Ishikawa (cell line): ENCODE measurements at regions not wholly inside any gene's neighbourhood (a gene's known extent, or its start where the extent isn't known, plus 50 kb on each side); places are given as distances from the start of the nearest gene placed in this dataset.

Experiments used
- CEBPB ChIP-seq: IDR thresholded peaks from 2 replicates; pipeline ENCODE4 v1.6.1; 2012
- CREB1 ChIP-seq: IDR thresholded peaks from 2 replicates; pipeline ENCODE4 v1.6.1; 2012; ENCODE audit warnings: low read depth
- EGR1 ChIP-seq: IDR thresholded peaks from 2 replicates; pipeline ENCODE4 v1.6.1; 2012
- EP300 ChIP-seq: IDR thresholded peaks from 2 replicates; pipeline ENCODE4 v1.6.1; 2012; ENCODE audit warnings: borderline replicate concordance
- FOXM1 ChIP-seq: IDR thresholded peaks from 2 replicates; pipeline ENCODE4 v1.6.1; 2012; ENCODE audit warnings: low read depth, borderline replicate concordance
- MAX ChIP-seq: IDR thresholded peaks from 2 replicates; pipeline ENCODE4 v1.6.1; 2012
- NFIC ChIP-seq: IDR thresholded peaks from 2 replicates; pipeline ENCODE4 v1.6.1; 2012
- RAD21 ChIP-seq: IDR thresholded peaks from 2 replicates; pipeline ENCODE4 v1.6.1; 2012; ENCODE audit warnings: low read depth
- REST ChIP-seq: IDR thresholded peaks from 2 replicates; pipeline ENCODE4 v1.6.1; 2012; ENCODE audit warnings: low read depth, mild to moderate bottlenecking
- TAF1 ChIP-seq: IDR thresholded peaks from 2 replicates; pipeline ENCODE4 v1.6.1; 2012; ENCODE audit warnings: low read depth, mild to moderate bottlenecking
- TCF12 ChIP-seq: IDR thresholded peaks from 2 replicates; pipeline ENCODE4 v1.6.1; 2012; ENCODE audit warnings: low read depth
- TEAD4 ChIP-seq: IDR thresholded peaks from 2 replicates; pipeline ENCODE4 v1.6.1; 2012
- USF1 ChIP-seq: IDR thresholded peaks from 2 replicates; pipeline ENCODE4 v1.6.1; 2012
- YY1 ChIP-seq: IDR thresholded peaks from 2 replicates; pipeline ENCODE4 v1.6.1; 2012; ENCODE audit warnings: low read depth
- ZBTB7A ChIP-seq: IDR thresholded peaks from 2 replicates; pipeline ENCODE4 v1.6.1; 2012; ENCODE audit warnings: low read depth

- TF ChIP-seq EP300 (no peak), YY1 (no peak), TCF12 (no peak), CREB1 (no peak), NFIC (no peak), TEAD4 (no peak), REST (no peak), CEBPB (no peak), ZBTB7A (no peak), MAX (no peak), RAD21 (no peak), FOXM1 (no peak), EGR1 (no peak), USF1 (no peak), TAF1 (no peak)
These were observed 1053.0 kb downstream of the TSN start for GRCh38 chr2:122808286-122808969.

GRCh38 chr2:122815120-122815519 is 1059.7 kb downstream of the TSN start:
- TF ChIP-seq TAF1 (no peak), RAD21 (no peak), CEBPB (no peak), CREB1 (no peak), EGR1 (no peak), FOXM1 (no peak), REST (no peak), EP300 (no peak), NFIC (no peak), MAX (no peak)

GRCh38 chr2:122816803-122817202 is 1061.4 kb downstream of the TSN start:
- TF ChIP-seq CREB1 (no peak), FOXM1 (no peak), EP300 (no peak), TEAD4 (no peak), REST (no peak), YY1 (no peak), MAX (no peak), ZBTB7A (no peak), EGR1 (no peak), TAF1 (no peak), USF1 (no peak), NFIC (no peak), TCF12 (no peak)

- no peak for TF ChIP-seq MAX
These were observed 1066.9 kb downstream of the TSN start for GRCh38 chr2:122822319-122822718.
